ENCODE measurements at regions not wholly inside any gene's neighbourhood (a gene's known extent, or its start where the extent isn't known, plus 50 kb on each side); places are given as distances from the start of the nearest gene placed in this dataset.
"Not testable (repeated sequence)": the region's sequence is repeated elsewhere in the genome, so short reads cannot be mapped to it uniquely, and the experiment has no call there.

GRCh38 chr3:66937041-66937440, 61.1 kb upstream of the KBTBD8 start:
- H3K27ac ChIP-seq (ENCODE audit: extremely low read depth, low read depth, low read length); H3K4me1 ChIP-seq (ENCODE audit: control insufficient read depth, insufficient read depth, low read length); POLR2A ChIA-PET; H3K4me3 ChIP-seq (ENCODE audit: low read depth, low read length); H3K9me3 ChIP-seq (ENCODE audit: control insufficient read depth, insufficient read depth, low read depth, low read length); H3K36me3 ChIP-seq (ENCODE audit: control insufficient read depth in 2 of 2, insufficient read depth in 1 of 2, low read length in 2 of 2): not testable (repeated sequence)
- CTCF ChIA-PET, result interaction anchor here (1.7 kb wide), 1 partner anchor 177 kb away, joined by 8 read pairs; no protein-coding TSS in a partner anchor

DNA sequence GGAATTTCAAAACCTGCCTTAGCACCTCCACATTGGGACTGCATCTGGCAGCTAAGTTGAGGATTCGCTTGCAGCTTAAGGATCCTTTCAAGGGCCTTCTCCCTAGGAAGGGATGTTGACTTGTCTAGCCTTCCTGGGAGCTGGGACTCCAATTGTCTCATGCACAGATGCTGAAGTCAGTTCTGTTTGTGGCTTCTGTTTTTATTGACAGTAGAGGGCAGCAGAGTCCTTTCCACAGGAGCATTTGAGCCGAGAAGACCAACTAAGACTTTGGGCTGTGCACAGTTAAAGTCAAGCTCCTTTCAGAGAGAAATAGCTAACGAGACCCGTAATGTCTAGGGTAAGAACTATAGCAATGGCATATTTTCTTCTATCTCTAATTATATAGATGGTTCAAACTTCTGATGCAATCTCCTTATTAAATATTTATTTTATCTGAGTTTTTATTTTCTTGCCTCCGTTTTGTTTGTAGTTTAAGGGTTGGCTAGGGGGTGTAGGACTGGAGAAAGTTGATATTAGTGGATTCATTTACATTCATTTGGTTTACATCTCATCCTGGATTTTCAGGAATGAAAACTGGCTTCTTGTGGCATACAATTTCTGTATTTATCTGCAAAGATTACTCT, 59.7 kb upstream of the KBTBD8 start:
- Histone ChIP-seq H3K4me1 (ENCODE audit: control insufficient read depth, insufficient read depth, low read length) (no peaks in the 10 kb centered on the region), H3K27ac (ENCODE audit: extremely low read depth, low read depth, low read length) (no peak overlapping the region), H3K9me3 (ENCODE audit: control insufficient read depth, insufficient read depth, low read depth, low read length) (no peaks in the 10 kb centered on the region), H3K4me3 (ENCODE audit: low read depth, low read length) (no peak overlapping the region), H3K36me3 (ENCODE audit: control insufficient read depth in 2 of 2, insufficient read depth in 1 of 2, low read length in 2 of 2) (no peaks in the 10 kb centered on the region)
- ChIA-PET CTCF (interaction anchor here (0.6 to 2.9 kb wide), 21 partner anchors 8 to 1940 kb away, joined by 3 to 21 read pairs (median 4); no protein-coding TSS in a partner anchor), POLR2A (no interaction called here)
- TF ChIP-seq, protein P1, sequence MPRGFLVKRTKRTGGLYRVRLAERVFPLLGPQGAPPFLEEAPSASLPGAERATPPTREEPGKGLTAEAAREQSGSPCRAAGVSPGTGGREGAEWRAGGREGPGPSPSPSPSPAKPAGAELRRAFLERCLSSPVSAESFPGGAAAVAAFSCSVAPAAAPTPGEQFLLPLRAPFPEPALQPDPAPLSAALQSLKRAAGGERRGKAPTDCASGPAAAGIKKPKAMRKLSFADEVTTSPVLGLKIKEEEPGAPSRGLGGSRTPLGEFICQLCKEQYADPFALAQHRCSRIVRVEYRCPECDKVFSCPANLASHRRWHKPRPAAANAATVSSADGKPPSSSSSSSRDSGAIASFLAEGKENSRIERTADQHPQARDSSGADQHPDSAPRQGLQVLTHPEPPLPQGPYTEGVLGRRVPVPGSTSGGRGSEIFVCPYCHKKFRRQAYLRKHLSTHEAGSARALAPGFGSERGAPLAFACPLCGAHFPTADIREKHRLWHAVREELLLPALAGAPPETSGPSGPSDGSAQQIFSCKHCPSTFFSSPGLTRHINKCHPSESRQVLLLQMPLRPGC (tag by site-specific recombination; IDR thresholded peaks at IDR 0.05), result no peak
- TF ChIP-seq, protein P2, sequence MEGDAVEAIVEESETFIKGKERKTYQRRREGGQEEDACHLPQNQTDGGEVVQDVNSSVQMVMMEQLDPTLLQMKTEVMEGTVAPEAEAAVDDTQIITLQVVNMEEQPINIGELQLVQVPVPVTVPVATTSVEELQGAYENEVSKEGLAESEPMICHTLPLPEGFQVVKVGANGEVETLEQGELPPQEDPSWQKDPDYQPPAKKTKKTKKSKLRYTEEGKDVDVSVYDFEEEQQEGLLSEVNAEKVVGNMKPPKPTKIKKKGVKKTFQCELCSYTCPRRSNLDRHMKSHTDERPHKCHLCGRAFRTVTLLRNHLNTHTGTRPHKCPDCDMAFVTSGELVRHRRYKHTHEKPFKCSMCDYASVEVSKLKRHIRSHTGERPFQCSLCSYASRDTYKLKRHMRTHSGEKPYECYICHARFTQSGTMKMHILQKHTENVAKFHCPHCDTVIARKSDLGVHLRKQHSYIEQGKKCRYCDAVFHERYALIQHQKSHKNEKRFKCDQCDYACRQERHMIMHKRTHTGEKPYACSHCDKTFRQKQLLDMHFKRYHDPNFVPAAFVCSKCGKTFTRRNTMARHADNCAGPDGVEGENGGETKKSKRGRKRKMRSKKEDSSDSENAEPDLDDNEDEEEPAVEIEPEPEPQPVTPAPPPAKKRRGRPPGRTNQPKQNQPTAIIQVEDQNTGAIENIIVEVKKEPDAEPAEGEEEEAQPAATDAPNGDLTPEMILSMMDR (tag by site-specific recombination; IDR thresholded peaks at IDR 0.05), result 0 out of 2 replicates have a peak, but pooled peaks have one; percentile 18
- TF ChIP-seq ZNF654 (tag by site-specific recombination; IDR thresholded peaks at IDR 0.05; ENCODE audit: low read depth), result peak; percentile 89

GRCh38 chr3:66948041-66948440, 50.1 kb upstream of the KBTBD8 start:
- H3K4me1 ChIP-seq (ENCODE audit: control insufficient read depth, insufficient read depth, low read length), result no peaks in the 10 kb centered on the region
- no peak overlapping the region for H3K4me3 ChIP-seq (ENCODE audit: low read depth, low read length)
- POLR2A ChIA-PET, result no interaction called here
- H3K9me3 ChIP-seq (ENCODE audit: control insufficient read depth, insufficient read depth, low read depth, low read length), result no peaks in the 10 kb centered on the region
- H3K27ac ChIP-seq (ENCODE audit: extremely low read depth, low read depth, low read length), result no peak overlapping the region
- H3K36me3 ChIP-seq (ENCODE audit: control insufficient read depth in 2 of 2, insufficient read depth in 1 of 2, low read length in 2 of 2), result no peaks in the 10 kb centered on the region
- CTCF ChIA-PET, result no interaction called here
- TF ChIP-seq ELK4 (IDR thresholded peaks at IDR 0.05; ENCODE audit: borderline replicate concordance, low read depth, low read length) (no peak), ZNF138 (tag by site-specific recombination; IDR thresholded peaks at IDR 0.05; ENCODE audit: borderline replicate concordance) (no peak), HOXA7 (CRISPR knock-in tag; IDR thresholded peaks at IDR 0.05; ENCODE audit: borderline replicate concordance) (no peak), ZNF513 (tag by site-specific recombination; IDR thresholded peaks at IDR 0.05) (no peak), ZNF549 (tag by site-specific recombination; IDR thresholded peaks at IDR 0.05) (no peak), ZNF76 (tag by site-specific recombination; IDR thresholded peaks at IDR 0.05; ENCODE audit: borderline replicate concordance, low read depth) (no peak), ZNF174 (tag by site-specific recombination; IDR thresholded peaks at IDR 0.05) (no peak), ZNF624 (tag by site-specific recombination; IDR thresholded peaks at IDR 0.05) (no peak), ZNF18 (tag by site-specific recombination; IDR thresholded peaks at IDR 0.05) (no peak), ZBTB48 (tag by site-specific recombination; IDR thresholded peaks at IDR 0.05) (no peak), KLF16 (tag by site-specific recombination; IDR thresholded peaks at IDR 0.05) (no peak), ZNF37A (tag by site-specific recombination; IDR thresholded peaks at IDR 0.05) (no peak)
- TF ChIP-seq, protein P3, sequence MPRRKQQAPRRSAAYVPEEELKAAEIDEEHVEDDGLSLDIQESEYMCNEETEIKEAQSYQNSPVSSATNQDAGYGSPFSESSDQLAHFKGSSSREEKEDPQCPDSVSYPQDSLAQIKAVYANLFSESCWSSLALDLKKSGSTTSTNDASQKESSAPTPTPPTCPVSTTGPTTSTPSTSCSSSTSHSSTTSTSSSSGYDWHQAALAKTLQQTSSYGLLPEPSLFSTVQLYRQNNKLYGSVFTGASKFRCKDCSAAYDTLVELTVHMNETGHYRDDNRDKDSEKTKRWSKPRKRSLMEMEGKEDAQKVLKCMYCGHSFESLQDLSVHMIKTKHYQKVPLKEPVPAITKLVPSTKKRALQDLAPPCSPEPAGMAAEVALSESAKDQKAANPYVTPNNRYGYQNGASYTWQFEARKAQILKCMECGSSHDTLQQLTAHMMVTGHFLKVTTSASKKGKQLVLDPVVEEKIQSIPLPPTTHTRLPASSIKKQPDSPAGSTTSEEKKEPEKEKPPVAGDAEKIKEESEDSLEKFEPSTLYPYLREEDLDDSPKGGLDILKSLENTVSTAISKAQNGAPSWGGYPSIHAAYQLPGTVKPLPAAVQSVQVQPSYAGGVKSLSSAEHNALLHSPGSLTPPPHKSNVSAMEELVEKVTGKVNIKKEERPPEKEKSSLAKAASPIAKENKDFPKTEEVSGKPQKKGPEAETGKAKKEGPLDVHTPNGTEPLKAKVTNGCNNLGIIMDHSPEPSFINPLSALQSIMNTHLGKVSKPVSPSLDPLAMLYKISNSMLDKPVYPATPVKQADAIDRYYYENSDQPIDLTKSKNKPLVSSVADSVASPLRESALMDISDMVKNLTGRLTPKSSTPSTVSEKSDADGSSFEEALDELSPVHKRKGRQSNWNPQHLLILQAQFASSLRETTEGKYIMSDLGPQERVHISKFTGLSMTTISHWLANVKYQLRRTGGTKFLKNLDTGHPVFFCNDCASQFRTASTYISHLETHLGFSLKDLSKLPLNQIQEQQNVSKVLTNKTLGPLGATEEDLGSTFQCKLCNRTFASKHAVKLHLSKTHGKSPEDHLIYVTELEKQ (tag by site-specific recombination; IDR thresholded peaks at IDR 0.05; ENCODE audit: borderline replicate concordance), result no peak
- TF ChIP-seq, protein P4, sequence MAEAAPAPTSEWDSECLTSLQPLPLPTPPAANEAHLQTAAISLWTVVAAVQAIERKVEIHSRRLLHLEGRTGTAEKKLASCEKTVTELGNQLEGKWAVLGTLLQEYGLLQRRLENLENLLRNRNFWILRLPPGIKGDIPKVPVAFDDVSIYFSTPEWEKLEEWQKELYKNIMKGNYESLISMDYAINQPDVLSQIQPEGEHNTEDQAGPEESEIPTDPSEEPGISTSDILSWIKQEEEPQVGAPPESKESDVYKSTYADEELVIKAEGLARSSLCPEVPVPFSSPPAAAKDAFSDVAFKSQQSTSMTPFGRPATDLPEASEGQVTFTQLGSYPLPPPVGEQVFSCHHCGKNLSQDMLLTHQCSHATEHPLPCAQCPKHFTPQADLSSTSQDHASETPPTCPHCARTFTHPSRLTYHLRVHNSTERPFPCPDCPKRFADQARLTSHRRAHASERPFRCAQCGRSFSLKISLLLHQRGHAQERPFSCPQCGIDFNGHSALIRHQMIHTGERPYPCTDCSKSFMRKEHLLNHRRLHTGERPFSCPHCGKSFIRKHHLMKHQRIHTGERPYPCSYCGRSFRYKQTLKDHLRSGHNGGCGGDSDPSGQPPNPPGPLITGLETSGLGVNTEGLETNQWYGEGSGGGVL (tag by site-specific recombination; IDR thresholded peaks at IDR 0.05), result no peak

All from HEK293 (cell line).